HepG2 (cell line): ENCODE measurements at regions not wholly inside any gene's neighbourhood (a gene's known extent, or its start where the extent isn't known, plus 50 kb on each side); places are given as distances from the start of the nearest gene placed in this dataset.

ENCODE experiments used
- HOMEZ ChIP-seq: IDR thresholded peaks from 2 replicates; pipeline ENCODE4 v1.6.1; 2016; ENCODE audit warnings: low read depth
- KLF15 ChIP-seq: sonication (generic); formaldehyde crosslinking; IDR thresholded peaks from 2 replicates; pipeline ENCODE4 v1.8.1; 2023; ENCODE audit warnings: borderline replicate concordance, mild to moderate bottlenecking, inconsistent platforms, missing genetic modification reagents, mixed read lengths
- SALL2 ChIP-seq: sonication (generic); formaldehyde crosslinking; IDR thresholded peaks from 2 replicates; pipeline ENCODE4 v1.8.1; 2023; ENCODE audit warnings: mild to moderate bottlenecking, missing genetic modification reagents, inconsistent platforms
- SIN3A ChIP-seq: IDR thresholded peaks from 2 replicates; pipeline ENCODE4 v1.6.1; 2011; ENCODE audit warnings: low read depth, mild to moderate bottlenecking, control low read depth, low read length, borderline replicate concordance
- ZNF263 ChIP-seq: sonication (generic); formaldehyde crosslinking; IDR thresholded peaks from 2 replicates; pipeline ENCODE4 v1.4.0; 2020; ENCODE audit warnings: missing genetic modification reagents
- TF ChIP-seq, protein P1 (sequence below): sonication (generic); formaldehyde crosslinking; IDR thresholded peaks from 2 replicates; pipeline ENCODE4 v1.4.0; 2020; ENCODE audit warnings: missing genetic modification reagents, borderline replicate concordance
- TF ChIP-seq, protein P2 (sequence below), 2 experiments: IDR thresholded peaks; 2 replicates each; pipeline ENCODE4 v1.6.1; 2011 to 2012; ENCODE audit warnings: low read length in 2 of 2, borderline replicate concordance in 1 of 2, low read depth in 1 of 2, mild to moderate bottlenecking in 1 of 2, moderate library complexity in 1 of 2

- TF ChIP-seq, protein P1, sequence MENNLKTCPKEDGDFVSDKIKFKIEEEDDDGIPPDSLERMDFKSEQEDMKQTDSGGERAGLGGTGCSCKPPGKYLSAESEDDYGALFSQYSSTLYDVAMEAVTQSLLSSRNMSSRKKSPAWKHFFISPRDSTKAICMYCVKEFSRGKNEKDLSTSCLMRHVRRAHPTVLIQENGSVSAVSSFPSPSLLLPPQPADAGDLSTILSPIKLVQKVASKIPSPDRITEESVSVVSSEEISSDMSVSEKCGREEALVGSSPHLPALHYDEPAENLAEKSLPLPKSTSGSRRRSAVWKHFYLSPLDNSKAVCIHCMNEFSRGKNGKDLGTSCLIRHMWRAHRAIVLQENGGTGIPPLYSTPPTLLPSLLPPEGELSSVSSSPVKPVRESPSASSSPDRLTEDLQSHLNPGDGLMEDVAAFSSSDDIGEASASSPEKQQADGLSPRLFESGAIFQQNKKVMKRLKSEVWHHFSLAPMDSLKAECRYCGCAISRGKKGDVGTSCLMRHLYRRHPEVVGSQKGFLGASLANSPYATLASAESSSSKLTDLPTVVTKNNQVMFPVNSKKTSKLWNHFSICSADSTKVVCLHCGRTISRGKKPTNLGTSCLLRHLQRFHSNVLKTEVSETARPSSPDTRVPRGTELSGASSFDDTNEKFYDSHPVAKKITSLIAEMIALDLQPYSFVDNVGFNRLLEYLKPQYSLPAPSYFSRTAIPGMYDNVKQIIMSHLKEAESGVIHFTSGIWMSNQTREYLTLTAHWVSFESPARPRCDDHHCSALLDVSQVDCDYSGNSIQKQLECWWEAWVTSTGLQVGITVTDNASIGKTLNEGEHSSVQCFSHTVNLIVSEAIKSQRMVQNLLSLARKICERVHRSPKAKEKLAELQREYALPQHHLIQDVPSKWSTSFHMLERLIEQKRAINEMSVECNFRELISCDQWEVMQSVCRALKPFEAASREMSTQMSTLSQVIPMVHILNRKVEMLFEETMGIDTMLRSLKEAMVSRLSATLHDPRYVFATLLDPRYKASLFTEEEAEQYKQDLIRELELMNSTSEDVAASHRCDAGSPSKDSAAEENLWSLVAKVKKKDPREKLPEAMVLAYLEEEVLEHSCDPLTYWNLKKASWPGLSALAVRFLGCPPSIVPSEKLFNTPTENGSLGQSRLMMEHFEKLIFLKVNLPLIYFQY: 0 out of 2 replicates have a peak, but pooled peaks have one; percentile 29
- TF ChIP-seq KLF15 (no peak), HOMEZ (CRISPR knock-in tag) (0 out of 2 replicates have a peak, but pooled peaks have one; percentile 41), SALL2 (no peak), ZNF263 (0 out of 2 replicates have a peak, but pooled peaks have one; percentile 44), SIN3A (no peak)
- TF ChIP-seq, protein P2, sequence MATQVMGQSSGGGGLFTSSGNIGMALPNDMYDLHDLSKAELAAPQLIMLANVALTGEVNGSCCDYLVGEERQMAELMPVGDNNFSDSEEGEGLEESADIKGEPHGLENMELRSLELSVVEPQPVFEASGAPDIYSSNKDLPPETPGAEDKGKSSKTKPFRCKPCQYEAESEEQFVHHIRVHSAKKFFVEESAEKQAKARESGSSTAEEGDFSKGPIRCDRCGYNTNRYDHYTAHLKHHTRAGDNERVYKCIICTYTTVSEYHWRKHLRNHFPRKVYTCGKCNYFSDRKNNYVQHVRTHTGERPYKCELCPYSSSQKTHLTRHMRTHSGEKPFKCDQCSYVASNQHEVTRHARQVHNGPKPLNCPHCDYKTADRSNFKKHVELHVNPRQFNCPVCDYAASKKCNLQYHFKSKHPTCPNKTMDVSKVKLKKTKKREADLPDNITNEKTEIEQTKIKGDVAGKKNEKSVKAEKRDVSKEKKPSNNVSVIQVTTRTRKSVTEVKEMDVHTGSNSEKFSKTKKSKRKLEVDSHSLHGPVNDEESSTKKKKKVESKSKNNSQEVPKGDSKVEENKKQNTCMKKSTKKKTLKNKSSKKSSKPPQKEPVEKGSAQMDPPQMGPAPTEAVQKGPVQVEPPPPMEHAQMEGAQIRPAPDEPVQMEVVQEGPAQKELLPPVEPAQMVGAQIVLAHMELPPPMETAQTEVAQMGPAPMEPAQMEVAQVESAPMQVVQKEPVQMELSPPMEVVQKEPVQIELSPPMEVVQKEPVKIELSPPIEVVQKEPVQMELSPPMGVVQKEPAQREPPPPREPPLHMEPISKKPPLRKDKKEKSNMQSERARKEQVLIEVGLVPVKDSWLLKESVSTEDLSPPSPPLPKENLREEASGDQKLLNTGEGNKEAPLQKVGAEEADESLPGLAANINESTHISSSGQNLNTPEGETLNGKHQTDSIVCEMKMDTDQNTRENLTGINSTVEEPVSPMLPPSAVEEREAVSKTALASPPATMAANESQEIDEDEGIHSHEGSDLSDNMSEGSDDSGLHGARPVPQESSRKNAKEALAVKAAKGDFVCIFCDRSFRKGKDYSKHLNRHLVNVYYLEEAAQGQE (IDR thresholded peaks at IDR 0.05; ENCODE audit: borderline replicate concordance in 1 of 2, low read depth in 1 of 2, low read length in 2 of 2): peak in 1 of 2 experiments; percentile 100
These were observed 138.9 kb upstream of the CES5A start (continued) for GRCh38 chr16:56013962-56014552.
